Activated CD4-positive, alpha-beta T cell treated with anti-CD3 and anti-CD28 coated beads, Interleukin-2, amount 50 U/mL, for 48 hours (primary cell): ENCODE measurements at regions not wholly inside any gene's neighbourhood (a gene's known extent, or its start where the extent isn't known, plus 50 kb on each side); places are given as distances from the start of the nearest gene placed in this dataset.
"Not testable (repeated sequence)": the region's sequence is repeated elsewhere in the genome, so short reads cannot be mapped to it uniquely, and the experiment has no call there.

Experiments used
- DNase-seq, 2 experiments: peaks; one replicate each; pipeline ENCODE4 v3.0.0-alpha.2; 2020

DNA sequence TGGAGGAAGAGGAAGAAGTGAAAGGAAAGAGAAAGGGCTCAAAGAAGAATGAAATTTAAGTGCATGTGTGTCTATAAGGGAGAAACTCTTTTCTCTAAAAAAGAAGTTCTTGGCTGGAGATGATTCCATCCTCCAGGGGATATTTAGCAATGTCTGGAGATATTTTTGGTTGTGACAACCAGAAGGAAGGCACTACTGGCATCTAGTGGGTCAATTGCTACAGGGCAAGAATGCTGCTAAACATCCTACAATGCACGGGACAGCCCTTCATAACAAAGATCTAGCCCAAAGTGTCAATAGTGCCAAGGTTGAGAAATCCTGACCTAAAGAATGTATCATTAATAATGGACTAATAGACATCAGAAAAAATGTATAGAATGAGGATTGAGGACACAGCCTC, 57.4 kb upstream of the ST3GAL6 start:
- no peak for DNase-seq

DNA sequence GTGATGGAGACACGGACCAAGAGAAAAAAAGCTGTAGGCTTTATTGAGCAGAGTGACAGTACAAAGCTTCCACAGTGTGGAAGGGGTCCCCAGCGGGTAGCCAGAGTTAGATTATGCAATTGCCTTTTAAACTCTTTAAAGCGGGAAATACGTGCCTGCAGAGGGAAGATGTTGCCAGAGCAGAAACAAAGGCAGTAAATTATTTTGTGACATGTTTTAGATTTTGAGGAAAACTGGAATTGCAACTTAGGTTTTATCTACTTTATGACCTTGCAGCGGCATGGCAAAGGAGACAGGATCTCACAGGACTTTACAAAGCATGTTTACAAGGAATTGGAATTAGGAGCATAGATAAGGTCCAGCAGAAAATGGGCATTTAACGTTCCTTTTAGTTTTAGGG, 54.5 kb upstream of the ST3GAL6 start:
- not testable (repeated sequence) for DNase-seq

DNA sequence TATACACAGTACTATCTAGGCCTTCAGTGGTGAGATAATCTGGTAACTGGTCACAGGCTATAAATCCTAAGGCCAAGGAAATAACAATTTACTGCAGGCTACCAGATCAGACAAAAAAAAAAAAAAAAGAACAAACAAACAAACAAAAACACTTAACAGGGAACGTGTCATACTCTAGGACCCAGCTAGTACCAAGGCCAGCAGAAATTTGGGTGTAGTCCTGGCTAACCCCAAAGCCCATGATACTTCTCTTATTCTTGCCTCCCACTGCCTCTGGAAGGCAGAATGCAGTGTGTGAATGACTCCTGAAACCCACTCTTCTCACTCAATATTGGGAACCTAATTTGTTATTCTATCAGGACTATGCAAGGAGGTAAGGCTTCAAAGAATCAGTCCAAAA, 53.7 kb upstream of the ST3GAL6 start:
- no peak for DNase-seq

DNA sequence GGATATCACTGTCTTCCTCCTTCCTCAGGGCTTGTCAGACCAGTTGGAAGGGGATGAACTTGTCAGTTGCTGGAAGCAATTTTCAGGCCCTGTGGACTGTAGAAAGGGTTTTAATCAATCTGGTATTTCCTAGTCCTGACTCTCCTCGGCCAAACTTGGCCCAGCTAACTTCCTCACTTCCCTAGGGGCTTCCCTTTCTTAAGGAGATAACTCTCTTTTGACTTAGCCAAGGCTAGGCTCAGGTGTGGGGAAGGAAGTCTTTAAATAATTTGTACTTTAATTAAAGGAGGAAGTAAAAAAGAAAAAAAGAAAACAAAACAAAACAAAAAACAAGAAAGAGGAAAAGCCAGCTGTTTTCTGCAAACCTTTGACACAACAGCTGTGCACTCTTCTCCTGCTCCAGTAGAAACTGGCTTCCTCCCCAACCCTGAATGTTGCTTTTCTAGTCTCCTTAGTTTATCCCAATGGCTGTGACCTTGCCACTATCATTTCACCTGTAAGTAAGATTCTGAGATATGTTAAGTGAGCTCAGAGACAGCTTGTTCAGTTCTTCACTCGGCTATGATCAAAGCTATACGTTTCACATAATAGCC, 53.0 kb upstream of the ST3GAL6 start:
- DNase-seq = no peak

DNA sequence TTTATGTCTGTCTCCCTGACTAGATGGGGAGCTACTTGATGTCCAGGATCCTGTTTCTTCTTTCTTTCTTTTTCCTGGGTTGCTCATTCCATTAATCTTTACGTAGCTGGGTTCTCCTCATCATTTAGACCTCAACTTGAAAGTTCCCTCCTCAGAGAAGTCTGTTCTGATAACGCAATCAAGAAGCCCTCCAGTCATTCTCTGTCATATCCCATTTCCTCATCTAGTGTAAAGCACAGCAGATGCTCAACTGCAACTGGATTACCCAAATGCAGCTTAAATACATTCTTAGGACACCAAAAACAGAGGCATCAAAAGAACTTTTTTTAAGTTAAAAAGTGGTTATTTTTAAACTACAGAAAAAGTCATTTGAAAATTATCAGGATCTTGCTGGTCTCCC, 51.7 kb upstream of the ST3GAL6 start:
- DNase-seq = no peak

DNA sequence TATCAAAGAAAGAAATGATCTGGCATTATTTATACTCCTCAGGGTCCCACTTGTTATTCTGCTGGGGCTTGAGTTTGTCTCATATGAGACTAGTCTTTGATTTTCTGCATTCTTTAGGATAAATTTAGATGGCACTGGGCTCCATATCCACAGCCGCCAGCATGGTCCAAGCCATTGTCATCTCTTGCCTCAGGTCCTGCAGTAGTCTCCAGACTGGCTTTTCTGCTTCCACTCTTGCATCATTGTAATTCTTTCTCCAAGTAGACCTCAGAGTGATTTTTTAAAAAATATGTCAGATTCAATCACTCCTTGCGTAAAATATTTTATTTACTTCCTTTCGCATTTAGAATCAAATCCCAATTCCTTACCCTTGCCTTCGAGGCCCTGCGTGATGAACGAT, 50.4 kb upstream of the ST3GAL6 start:
- no peak for DNase-seq

DNA sequence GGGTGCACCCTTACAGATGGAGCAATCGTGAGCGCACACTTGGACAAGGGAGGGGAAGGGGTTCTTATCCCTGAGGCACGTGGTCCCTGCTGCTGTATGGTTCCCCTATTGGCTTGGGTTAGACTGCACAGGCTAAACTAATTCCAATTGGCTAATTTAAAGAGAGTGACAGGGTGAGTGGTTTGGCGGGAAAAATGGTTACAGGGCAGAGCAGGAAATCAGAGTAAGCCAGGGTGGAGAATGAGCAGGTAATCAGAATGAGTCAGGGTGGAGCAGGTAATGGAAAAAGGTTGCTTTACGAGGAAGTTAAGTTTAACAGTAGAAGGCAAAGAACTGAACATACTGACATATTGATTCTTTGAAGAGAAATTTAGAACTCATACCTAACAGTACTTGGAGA, 49.8 kb upstream of the ST3GAL6 start:
- DNase-seq = not testable (repeated sequence)
